IPS-NIHi7 (cell line): ENCODE measurements at regions not wholly inside any gene's neighbourhood (a gene's known extent, or its start where the extent isn't known, plus 50 kb on each side); places are given as distances from the start of the nearest gene placed in this dataset.
"Not testable (repeated sequence)": the region's sequence is repeated elsewhere in the genome, so short reads cannot be mapped to it uniquely, and the experiment has no call there.

Source experiments
- DNase-seq: peaks from one replicate; pipeline ENCODE4 v3.0.0; 2012; ENCODE audit warnings: mixed read lengths; ENCODE audit errors: extremely low spot score

- DNase-seq = not testable (repeated sequence)
Measured at GRCh38 chr5:122209601-122210000, 80.3 kb downstream of the ZNF474 start.

GRCh38 chr5:122218778-122219177 lies 89.4 kb downstream of the ZNF474 start:
- no peak for DNase-seq

- no peak for DNase-seq
Measured at GRCh38 chr5:122219436-122220166, 90.3 kb downstream of the ZNF474 start.

- no peak for DNase-seq
Measured at GRCh38 chr5:122220511-122220910, 91.2 kb downstream of the ZNF474 start.

GRCh38 chr5:122221857-122222256 lies 90.2 kb upstream of the SNCAIP start:
- DNase-seq = peak; percentile 27

- no peak for DNase-seq
Measured at GRCh38 chr5:122222580-122222979, 89.5 kb upstream of the SNCAIP start.

- DNase-seq = no peak
Measured at GRCh38 chr5:122228728-122229392, 83.2 kb upstream of the SNCAIP start.

GRCh38 chr5:122229551-122229950 lies 82.5 kb upstream of the SNCAIP start:
- no peak for DNase-seq

GRCh38 chr5:122236270-122237040 lies 75.6 kb upstream of the SNCAIP start:
- DNase-seq = peak; percentile 23

- no peak for DNase-seq
Measured at GRCh38 chr5:122237906-122238305, 74.1 kb upstream of the SNCAIP start.

GRCh38 chr5:122252319-122252718 lies 59.7 kb upstream of the SNCAIP start:
- DNase-seq = no peak

- DNase-seq = no peak
Measured at GRCh38 chr5:122253794-122254193, 58.2 kb upstream of the SNCAIP start.

- no peak for DNase-seq
Measured at GRCh38 chr5:122256388-122256787, 55.6 kb upstream of the SNCAIP start.

- no peak for DNase-seq
Measured at GRCh38 chr5:122257000-122257399, 55.0 kb upstream of the SNCAIP start.

- DNase-seq = no peak
Measured at GRCh38 chr5:122258241-122258640, 53.8 kb upstream of the SNCAIP start.

GRCh38 chr5:122258840-122259239 lies 53.2 kb upstream of the SNCAIP start:
- DNase-seq = no peak

GRCh38 chr5:122259995-122260394 lies 52.0 kb upstream of the SNCAIP start:
- no peak for DNase-seq

GRCh38 chr5:122262103-122262502 lies 49.9 kb upstream of the SNCAIP start:
- no peak for DNase-seq
